HEK293 (cell line): ENCODE measurements at regions not wholly inside any gene's neighbourhood (a gene's known extent, or its start where the extent isn't known, plus 50 kb on each side); places are given as distances from the start of the nearest gene placed in this dataset.

Experiments used
- CTCF ChIP-seq: fragments of 450-650 bp; formaldehyde crosslinking; IDR thresholded peaks from 2 replicates; pipeline ENCODE4 v1.5.1; 2016; ENCODE audit warnings: missing biosample characterization, missing genetic modification characterization
- PRDM10 ChIP-seq: fragments of 450-650 bp; formaldehyde crosslinking; IDR thresholded peaks from 2 replicates; pipeline ENCODE4 v1.5.1; 2016; ENCODE audit warnings: missing biosample characterization, missing genetic modification characterization
- REST ChIP-seq: fragments of 450-650 bp; formaldehyde crosslinking; IDR thresholded peaks from 2 replicates; pipeline ENCODE4 v1.5.1; 2016; ENCODE audit warnings: missing biosample characterization, missing genetic modification characterization
- ZBTB49 ChIP-seq: fragments of 450-650 bp; formaldehyde crosslinking; IDR thresholded peaks from 2 replicates; pipeline ENCODE4 v1.5.1; 2016; ENCODE audit warnings: missing biosample characterization, missing genetic modification characterization, low read depth
- ZNF138 ChIP-seq: fragments of 450-650 bp; formaldehyde crosslinking; IDR thresholded peaks from 2 replicates; pipeline ENCODE4 v1.5.1; 2016; ENCODE audit warnings: missing biosample characterization, missing genetic modification characterization, borderline replicate concordance
- ZNF26 ChIP-seq: fragments of 450-650 bp; formaldehyde crosslinking; IDR thresholded peaks from 2 replicates; pipeline ENCODE4 v1.5.1; 2016; ENCODE audit warnings: missing biosample characterization, missing genetic modification characterization
- ZNF530 ChIP-seq: fragments of 450-650 bp; formaldehyde crosslinking; IDR thresholded peaks from 2 replicates; pipeline ENCODE4 v1.5.1; 2016; ENCODE audit warnings: low read depth, missing biosample characterization, missing genetic modification characterization
- ZNF785 ChIP-seq: fragments of 450-650 bp; formaldehyde crosslinking; IDR thresholded peaks from 2 replicates; pipeline ENCODE4 v1.5.1; 2016; ENCODE audit warnings: missing biosample characterization, missing genetic modification characterization
- ZSCAN16 ChIP-seq: fragments of 450-650 bp; formaldehyde crosslinking; IDR thresholded peaks from 2 replicates; pipeline ENCODE4 v1.5.1; 2016; ENCODE audit warnings: missing biosample characterization, missing genetic modification characterization
- ZSCAN30 ChIP-seq: fragments of 450-650 bp; IDR thresholded peaks from 2 replicates; pipeline ENCODE4 v1.5.1; 2018; ENCODE audit warnings: missing biosample characterization, mild to moderate bottlenecking, missing genetic modification characterization, moderate library complexity

GRCh38 chr10:3499120-3499519 lies 285.9 kb downstream of the KLF6 start:
- no peak for TF ChIP-seq ZNF138 (tag by site-specific recombination)
- no peak for TF ChIP-seq ZSCAN30 (tag by site-specific recombination)
- no peak for TF ChIP-seq ZNF785 (tag by site-specific recombination)
- TF ChIP-seq ZBTB49: no peak
- no peak for TF ChIP-seq CTCF (tag by site-specific recombination)
- no peak for TF ChIP-seq REST (tag by site-specific recombination)
- TF ChIP-seq PRDM10 (tag by site-specific recombination): no peak
- no peak for TF ChIP-seq ZNF530 (tag by site-specific recombination)
- no peak for TF ChIP-seq ZNF26 (tag by site-specific recombination)
- TF ChIP-seq ZSCAN16 (tag by site-specific recombination): no peak
